ENCODE measurements at regions not wholly inside any gene's neighbourhood (a gene's known extent, or its start where the extent isn't known, plus 50 kb on each side); places are given as distances from the start of the nearest gene placed in this dataset.

- CTCF ChIA-PET: no interaction called here
These were observed 594.4 kb upstream of the VSTM2A start for GRCh38 chr7:53947732-53948131.

GRCh38 chr7:53965716-53966115 is 576.5 kb upstream of the VSTM2A start:
- no peak overlapping the region for H3K27ac ChIP-seq (ENCODE audit: low read length)
- H3K4me1 ChIP-seq (ENCODE audit: insufficient read depth, low read length): no peaks in the 10 kb centered on the region
- BruUV-seq (replicated peaks): no TSS peak
- no peak overlapping the region for H2AFZ ChIP-seq (ENCODE audit: low read length)
- H3K79me2 ChIP-seq (ENCODE audit: low read length): no peaks in the 10 kb centered on the region
- intact Hi-C loops (cut with micrococcal nuclease): no loop called here
- no peak overlapping the region for H3K9ac ChIP-seq (ENCODE audit: low read length)
- ChIA-PET CTCF (no interaction called here), POLR2A (ENCODE audit: unreplicated experiment) (no interaction called here)
- H4K20me1 ChIP-seq (ENCODE audit: low read length): no peaks in the 10 kb centered on the region
- no peaks in the 10 kb centered on the region for H3K9me2 ChIP-seq (replicated peaks; ENCODE audit: low read length)
- no peak overlapping the region for H3K4me2 ChIP-seq (ENCODE audit: low read length)
- TF ChIP-seq CTCF (conservative IDR thresholded peaks at IDR 0.05; ENCODE audit: low read depth, low read length) (no peak), EZH2 (IDR thresholded peaks at IDR 0.05; ENCODE audit: low read length, unreplicated experiment) (no peak), EZH2phosphoT487 (IDR thresholded peaks at IDR 0.05; ENCODE audit: borderline replicate concordance, low read length) (no peak)
- no peaks in the 10 kb centered on the region for H3F3A ChIP-seq (ENCODE audit: low read length, unreplicated experiment)
- no peak for DNase-seq
- no peak overlapping the region for H3K4me3 ChIP-seq (ENCODE audit: low read length)
- no peaks in the 10 kb centered on the region for H3K36me3 ChIP-seq (ENCODE audit: low read depth, low read length)
- H3K9me3 ChIP-seq (ENCODE audit: low read length): no peaks in the 10 kb centered on the region
- ATAC-seq: no peak
- no peaks in the 10 kb centered on the region for H3K27me3 ChIP-seq (ENCODE audit: low read length)

More at GRCh38 chr7:53947732-53948131, 594.4 kb upstream of the VSTM2A start:
- Histone ChIP-seq H3K27ac (ENCODE audit: low read length) (no peak overlapping the region), H4K20me1 (ENCODE audit: low read length) (no peaks in the 10 kb centered on the region), H3K9me3 (ENCODE audit: low read length) (no peaks in the 10 kb centered on the region; the same call in 1 of the 2 replicates), H3K27me3 (ENCODE audit: low read length) (no peaks in the 10 kb centered on the region), H3K4me2 (ENCODE audit: low read length) (no peak overlapping the region), H3K4me3 (ENCODE audit: low read length) (no peak overlapping the region), H3K79me2 (ENCODE audit: low read length) (no peaks in the 10 kb centered on the region), H3K36me3 (ENCODE audit: low read depth, low read length) (no peaks in the 10 kb centered on the region), H3K9ac (ENCODE audit: low read length) (no peak overlapping the region), H3K9me2 (replicated peaks; ENCODE audit: low read length) (no peaks in the 10 kb centered on the region), H3K4me1 (ENCODE audit: insufficient read depth, low read length) (no peaks in the 10 kb centered on the region), H2AFZ (ENCODE audit: low read length) (no peak overlapping the region), H3F3A (ENCODE audit: low read length, unreplicated experiment) (no peaks in the 10 kb centered on the region)
- no peak for DNase-seq
- intact Hi-C loops (cut with micrococcal nuclease): no loop called here
- POLR2A ChIA-PET (ENCODE audit: unreplicated experiment): no interaction called here
- BruUV-seq (replicated peaks): no TSS peak
- ATAC-seq: no peak
- TF ChIP-seq EZH2phosphoT487 (IDR thresholded peaks at IDR 0.05; ENCODE audit: borderline replicate concordance, low read length) (no peak), EZH2 (IDR thresholded peaks at IDR 0.05; ENCODE audit: low read length, unreplicated experiment) (no peak), CTCF (conservative IDR thresholded peaks at IDR 0.05; ENCODE audit: low read depth, low read length) (no peak)

GRCh38 chr7:53983480-53983879 is 558.7 kb upstream of the VSTM2A start:
- Histone ChIP-seq H3K4me1 (ENCODE audit: insufficient read depth, low read length) (no peaks in the 10 kb centered on the region), H3K27ac (ENCODE audit: low read length) (no peak overlapping the region), H3K79me2 (ENCODE audit: low read length) (no peaks in the 10 kb centered on the region), H3K9me3 (ENCODE audit: low read length) (no peaks in the 10 kb centered on the region), H4K20me1 (ENCODE audit: low read length) (no peaks in the 10 kb centered on the region), H3K9ac (ENCODE audit: low read length) (no peak overlapping the region), H3K36me3 (ENCODE audit: low read depth, low read length) (no peaks in the 10 kb centered on the region), H3K4me2 (ENCODE audit: low read length) (no peak overlapping the region), H2AFZ (ENCODE audit: low read length) (no peak overlapping the region), H3K4me3 (ENCODE audit: low read length) (no peak overlapping the region), H3K27me3 (ENCODE audit: low read length) (no peaks in the 10 kb centered on the region), H3F3A (ENCODE audit: low read length, unreplicated experiment) (no peaks in the 10 kb centered on the region), H3K9me2 (replicated peaks; ENCODE audit: low read length) (no peaks in the 10 kb centered on the region)
- ChIA-PET CTCF (no interaction called here), POLR2A (ENCODE audit: unreplicated experiment) (no interaction called here)
- intact Hi-C loops (cut with micrococcal nuclease): no loop called here
- ATAC-seq (no peak), DNase-seq (no peak)
- no peak for TF ChIP-seq EZH2 (IDR thresholded peaks at IDR 0.05; ENCODE audit: low read length, unreplicated experiment)
- no peak for TF ChIP-seq EZH2phosphoT487 (IDR thresholded peaks at IDR 0.05; ENCODE audit: borderline replicate concordance, low read length)
- TF ChIP-seq CTCF (conservative IDR thresholded peaks at IDR 0.05; ENCODE audit: low read depth, low read length): no peak
- no TSS peak for BruUV-seq (replicated peaks)
